GM18870 (cell line): ENCODE measurements at regions not wholly inside any gene's neighbourhood (a gene's known extent, or its start where the extent isn't known, plus 50 kb on each side); places are given as distances from the start of the nearest gene placed in this dataset.

Experiments used
- ATAC-seq: cut with Tn5 transposase; IDR thresholded peaks from one replicate; pipeline ENCODE4 v1.9.1; 2021; ENCODE audit warnings: moderate library complexity; ENCODE audit not compliant: unreplicated experiment

GRCh38 chr1:8147956-8148355, 121.8 kb upstream of the ERRFI1 start:
- ATAC-seq: no peak

GRCh38 chr1:8146257-8146855, 120.2 kb upstream of the ERRFI1 start:
- no peak for ATAC-seq

GRCh38 chr1:8145545-8146202, 119.6 kb upstream of the ERRFI1 start:
- ATAC-seq: no peak

GRCh38 chr1:8144323-8144722, 118.2 kb upstream of the ERRFI1 start:
- ATAC-seq: no peak

- ATAC-seq: no peak
Observed at GRCh38 chr1:8142955-8143629, 117.0 kb upstream of the ERRFI1 start.

- ATAC-seq: no peak
Observed at GRCh38 chr1:8139941-8140340, 113.8 kb upstream of the ERRFI1 start.

GRCh38 chr1:8139383-8139782, 113.3 kb upstream of the ERRFI1 start:
- ATAC-seq: no peak

GRCh38 chr1:8138673-8139072, 112.6 kb upstream of the ERRFI1 start:
- no peak for ATAC-seq

- ATAC-seq: no peak
Observed at GRCh38 chr1:8137481-8138244, 111.6 kb upstream of the ERRFI1 start.

GRCh38 chr1:8136766-8137165, 110.7 kb upstream of the ERRFI1 start:
- no peak for ATAC-seq

GRCh38 chr1:8135250-8135649, 109.1 kb upstream of the ERRFI1 start:
- ATAC-seq: no peak

GRCh38 chr1:8134546-8135235, 108.6 kb upstream of the ERRFI1 start:
- no peak for ATAC-seq

GRCh38 chr1:8133657-8134430, 107.7 kb upstream of the ERRFI1 start:
- no peak for ATAC-seq

GRCh38 chr1:8133190-8133589, 107.1 kb upstream of the ERRFI1 start:
- no peak for ATAC-seq

- no peak for ATAC-seq
Observed at GRCh38 chr1:8127171-8127641, 101.1 kb upstream of the ERRFI1 start.

GRCh38 chr1:8122477-8123407, 96.6 kb upstream of the ERRFI1 start:
- no peak for ATAC-seq

- no peak for ATAC-seq
Observed at GRCh38 chr1:8122160-8122476, 96.0 kb upstream of the ERRFI1 start.

GRCh38 chr1:8121261-8122159, 95.4 kb upstream of the ERRFI1 start:
- no peak for ATAC-seq
